ENCODE measurements at regions not wholly inside any gene's neighbourhood (a gene's known extent, or its start where the extent isn't known, plus 50 kb on each side); places are given as distances from the start of the nearest gene placed in this dataset.
"Not testable (repeated sequence)": the region's sequence is repeated elsewhere in the genome, so short reads cannot be mapped to it uniquely, and the experiment has no call there.

DNA sequence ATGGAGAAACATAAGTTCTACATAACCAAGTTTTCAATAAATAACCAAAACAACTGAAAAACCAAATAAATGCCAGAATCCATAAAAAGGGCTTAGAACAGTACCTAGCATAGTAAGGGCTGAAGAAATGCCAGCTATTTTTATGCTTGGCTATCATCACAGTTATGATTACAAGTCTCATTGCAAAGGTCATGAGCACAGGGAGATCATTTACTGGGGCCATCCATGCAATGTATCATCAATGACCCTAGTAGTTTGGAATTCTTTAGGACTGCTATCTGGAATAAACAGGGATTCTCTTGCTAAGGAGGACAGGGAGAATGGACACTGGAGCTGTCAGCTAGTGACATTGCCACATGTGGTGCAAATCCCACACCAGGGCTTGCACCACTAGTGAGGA, 92.5 kb upstream of the NAP1L1 start:
- no peak for DNase-seq

DNA sequence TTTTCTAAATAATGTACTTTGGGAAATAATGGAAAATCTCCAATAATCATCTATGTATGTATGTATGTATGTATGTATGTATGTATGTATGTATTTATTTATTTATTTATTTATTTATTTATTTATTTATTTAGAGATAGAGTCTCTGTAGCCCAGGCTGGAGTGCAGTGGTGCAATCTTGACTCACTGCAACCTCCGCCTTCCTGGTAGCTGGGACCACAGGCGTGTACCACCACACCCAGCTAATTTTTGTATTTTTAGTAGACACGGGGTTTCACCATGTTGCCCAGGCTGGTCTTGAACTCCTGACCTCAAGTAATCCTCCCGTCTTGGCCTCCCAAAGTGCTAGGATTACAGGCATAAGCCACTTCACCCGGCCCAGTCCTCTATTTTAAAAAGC, 91.5 kb upstream of the NAP1L1 start:
- not testable (repeated sequence) for DNase-seq

DNA sequence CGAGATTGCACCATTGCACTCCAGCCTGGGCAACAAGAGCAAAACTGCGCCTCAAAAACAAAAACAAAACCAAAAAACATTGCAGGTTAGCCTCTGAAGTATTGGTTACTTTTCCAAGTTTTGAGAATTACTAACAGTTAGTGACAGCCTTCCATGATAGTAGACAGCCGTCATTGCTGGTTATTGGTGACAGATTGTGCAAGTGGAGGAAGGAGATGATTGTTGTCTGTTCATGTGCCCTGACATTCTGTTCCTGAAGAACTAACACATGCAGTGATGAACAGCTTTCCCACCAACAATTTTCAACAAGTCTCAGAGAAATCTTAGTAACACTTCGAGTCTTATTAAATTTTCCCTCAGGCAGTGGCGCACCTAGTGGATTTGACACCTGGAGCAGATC, 89.3 kb upstream of the NAP1L1 start:
- DNase-seq, result no peak

DNA sequence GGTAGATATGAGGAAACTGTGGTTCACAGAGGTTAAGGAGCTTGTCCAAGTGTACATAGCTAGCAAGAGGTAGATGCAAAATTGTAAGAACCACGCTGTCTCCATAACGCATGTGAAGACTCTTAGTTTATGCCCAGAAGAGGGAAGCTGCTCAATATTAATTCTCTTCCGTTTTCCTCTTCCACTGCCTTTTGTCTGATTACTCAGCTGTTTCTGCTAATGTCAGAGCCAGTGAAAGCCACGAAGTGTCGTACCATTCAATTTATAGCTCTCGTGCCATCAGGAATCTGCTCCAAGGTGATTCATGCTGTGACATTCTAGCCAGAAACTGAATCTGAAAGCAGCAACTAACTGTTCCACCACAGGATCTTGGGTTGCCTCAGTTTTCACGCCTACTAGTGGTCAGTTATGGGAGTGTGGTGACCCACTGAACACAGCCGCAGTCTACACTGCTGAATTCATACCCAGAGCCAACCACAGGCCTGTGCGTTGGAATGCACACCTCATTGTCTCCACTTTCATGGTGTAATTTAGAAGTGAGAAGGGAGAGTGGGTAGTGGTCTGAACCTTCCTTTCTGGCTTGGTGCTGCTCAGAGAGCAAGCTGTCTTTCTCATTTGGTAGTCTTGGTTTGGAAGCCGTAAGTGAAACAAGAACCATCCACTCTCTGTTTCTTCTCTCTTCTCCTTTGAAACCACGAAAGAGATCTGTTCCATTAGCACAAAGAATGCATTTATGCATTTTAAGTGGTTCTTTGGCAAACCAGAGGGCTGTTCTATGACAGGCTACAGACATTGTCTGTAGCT, 74.2 kb upstream of the NAP1L1 start:
- DNase-seq, result no peak

DNA sequence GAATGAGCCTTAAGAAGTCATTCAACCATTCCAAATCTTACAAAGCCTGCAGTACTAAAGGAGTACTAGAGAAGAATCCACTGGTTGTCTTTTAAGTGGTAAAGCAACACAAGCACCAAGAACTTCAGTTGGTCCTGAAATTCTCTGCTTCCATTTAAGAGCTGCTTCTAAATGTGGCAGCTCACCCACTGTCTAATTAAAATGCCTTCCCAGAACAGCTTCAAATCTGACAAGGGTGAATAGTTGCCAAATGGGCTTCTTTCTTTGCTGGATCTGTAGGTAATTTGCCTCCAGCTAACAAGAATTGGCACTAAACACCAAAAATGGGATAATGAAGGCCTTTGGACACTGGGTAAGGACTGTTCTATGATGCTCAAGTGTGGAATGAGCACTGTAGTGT, 72.2 kb upstream of the NAP1L1 start:
- no peak for DNase-seq

DNA sequence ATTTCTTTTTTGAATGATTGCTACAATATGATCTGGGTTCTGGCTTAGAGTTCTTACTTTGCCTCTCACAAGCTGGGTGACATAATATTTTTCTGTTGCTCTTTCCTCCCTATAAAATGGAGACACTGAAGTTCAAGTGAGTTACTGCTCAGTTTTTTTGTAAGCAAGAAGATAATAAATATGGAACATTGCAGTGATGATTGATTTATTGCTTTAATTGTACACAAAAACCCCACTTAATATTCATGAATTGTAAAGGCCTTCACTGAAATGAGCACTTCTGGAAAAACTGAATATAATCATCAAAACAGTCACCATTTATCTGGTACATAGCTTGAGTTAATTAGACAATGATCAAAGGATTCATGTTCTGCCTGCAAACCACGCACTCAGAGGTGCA, 71.8 kb upstream of the NAP1L1 start:
- DNase-seq, result no peak

DNA sequence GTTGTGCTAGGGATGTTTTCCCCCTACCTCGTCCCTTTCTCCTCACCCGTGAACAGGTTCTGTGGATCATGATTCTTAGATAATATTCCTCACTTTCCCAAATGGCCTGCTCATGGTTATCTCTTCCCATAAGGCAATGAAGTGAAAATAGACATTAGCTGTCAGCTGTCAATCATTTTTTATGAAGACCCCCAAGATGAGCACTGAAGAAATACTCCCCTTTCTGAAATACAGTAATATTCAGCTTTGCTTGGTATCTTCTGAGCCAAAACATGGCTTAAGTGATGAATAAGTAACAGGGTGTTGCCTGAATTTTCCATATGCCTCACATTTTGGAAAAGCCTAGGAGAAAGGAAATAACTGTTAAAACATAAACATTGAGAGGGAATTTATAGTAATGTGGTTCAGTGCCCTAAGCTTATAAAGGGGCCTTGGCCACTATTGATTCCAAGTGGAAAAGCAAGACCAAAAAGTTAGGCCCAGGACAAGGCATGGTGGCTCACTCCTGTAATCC, 70.7 kb upstream of the NAP1L1 start:
- DNase-seq, result no peak

DNA sequence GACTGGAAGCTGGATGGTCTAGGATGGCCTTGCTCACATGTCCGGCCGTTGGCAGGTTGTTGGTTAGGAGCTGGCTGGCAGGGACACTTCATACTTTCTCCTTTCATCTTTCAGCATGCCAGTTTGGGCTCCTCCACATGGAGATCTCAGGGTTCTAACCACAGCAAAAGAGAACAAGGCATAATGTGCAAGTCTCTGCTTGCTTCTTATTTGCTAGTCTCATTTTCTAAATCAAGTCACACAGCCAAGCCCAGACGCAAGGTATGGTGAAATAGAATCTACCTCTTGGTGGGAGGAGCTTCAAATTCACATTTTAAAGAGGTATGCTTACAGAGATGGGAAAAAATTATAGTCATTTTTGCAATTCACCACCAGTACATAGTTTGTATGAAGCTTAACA, 69.1 kb upstream of the NAP1L1 start:
- DNase-seq, result no peak

DNA sequence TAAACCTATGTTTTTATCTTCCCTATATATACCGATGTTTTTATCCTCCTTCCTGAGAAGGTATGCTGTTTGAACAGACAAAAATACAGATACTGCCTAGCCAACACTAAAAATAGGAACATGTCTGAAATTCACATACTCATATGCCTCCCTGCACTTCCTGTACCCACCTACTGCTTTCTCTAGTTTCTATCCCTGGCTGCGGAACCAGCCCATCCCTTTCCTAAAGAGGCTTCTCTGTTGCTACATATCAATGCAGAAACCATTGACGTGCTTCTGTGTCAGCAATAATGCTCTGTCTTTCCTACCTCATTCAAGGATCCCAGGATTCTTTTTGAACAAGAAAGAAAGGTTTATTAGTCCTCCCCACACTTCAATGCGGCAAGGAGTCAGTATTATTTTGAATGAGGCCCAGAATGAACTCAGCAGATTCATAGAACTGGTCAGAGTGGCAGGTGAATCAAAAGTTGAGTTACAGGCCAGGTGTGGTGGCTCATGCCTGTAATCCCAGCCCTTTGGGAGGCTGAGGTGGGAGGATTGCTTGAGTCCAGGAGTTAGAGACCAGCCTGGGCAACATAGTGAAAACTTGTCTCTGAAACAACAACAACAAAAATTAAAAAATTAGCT, 67.8 kb upstream of the NAP1L1 start:
- DNase-seq, result no peak

DNA sequence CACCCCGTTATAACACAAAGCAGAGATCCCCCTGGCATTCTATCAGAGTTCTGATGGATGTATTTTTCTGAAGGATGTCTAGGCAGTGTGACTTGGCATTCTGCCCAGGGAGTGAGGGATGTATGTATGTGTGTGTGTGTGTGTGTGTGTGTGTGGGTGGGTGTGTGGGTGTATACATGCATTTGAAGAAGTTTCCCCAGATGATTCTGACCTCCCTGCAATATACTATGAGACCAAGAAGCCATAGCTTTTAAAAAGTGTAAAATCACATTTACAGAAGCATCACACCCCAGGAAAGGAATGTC, 59.7 kb upstream of the NAP1L1 start:
- no peak for DNase-seq

DNA sequence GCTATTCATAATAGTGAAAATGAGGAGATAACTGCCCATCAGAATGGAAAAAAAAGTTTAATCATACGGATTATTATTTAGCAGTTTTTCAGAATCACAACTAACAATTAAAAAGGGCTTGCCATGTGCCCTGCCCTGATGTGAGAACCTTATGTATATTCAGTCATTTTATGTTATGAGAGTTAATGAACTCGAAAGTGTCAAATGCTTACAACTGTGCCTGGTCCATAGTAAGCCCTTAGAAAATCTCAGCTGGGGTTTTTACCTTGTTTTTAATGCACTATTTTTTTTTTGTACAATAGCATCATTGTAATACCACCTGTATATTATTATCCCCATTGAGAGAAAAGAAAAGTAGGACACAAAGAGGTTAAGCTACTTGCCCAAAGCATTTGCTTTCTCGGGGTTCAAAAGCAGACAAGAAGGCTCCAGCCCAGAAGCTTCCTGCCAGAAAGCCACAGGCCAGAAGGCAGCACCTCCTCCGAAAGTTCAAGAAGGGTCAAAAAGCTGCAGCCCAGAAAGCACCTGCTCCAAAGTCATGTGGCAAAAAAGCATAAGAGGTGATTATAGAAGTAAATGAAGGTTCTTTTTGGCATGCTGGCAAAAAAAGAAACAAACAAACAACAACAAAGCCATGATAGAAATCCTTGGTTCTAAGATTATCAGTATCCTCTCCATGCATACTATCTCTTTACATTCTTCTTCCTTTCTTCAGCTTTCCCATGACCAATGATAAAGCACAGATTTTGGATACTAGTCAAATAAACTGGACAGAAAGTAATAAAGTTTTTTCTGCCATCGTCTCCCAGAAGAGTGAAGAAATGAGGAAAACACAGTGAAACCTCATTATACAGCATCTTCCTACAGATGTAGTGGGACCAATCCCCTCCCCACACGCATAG, 59.1 kb upstream of the NAP1L1 start:
- no peak for DNase-seq

DNA sequence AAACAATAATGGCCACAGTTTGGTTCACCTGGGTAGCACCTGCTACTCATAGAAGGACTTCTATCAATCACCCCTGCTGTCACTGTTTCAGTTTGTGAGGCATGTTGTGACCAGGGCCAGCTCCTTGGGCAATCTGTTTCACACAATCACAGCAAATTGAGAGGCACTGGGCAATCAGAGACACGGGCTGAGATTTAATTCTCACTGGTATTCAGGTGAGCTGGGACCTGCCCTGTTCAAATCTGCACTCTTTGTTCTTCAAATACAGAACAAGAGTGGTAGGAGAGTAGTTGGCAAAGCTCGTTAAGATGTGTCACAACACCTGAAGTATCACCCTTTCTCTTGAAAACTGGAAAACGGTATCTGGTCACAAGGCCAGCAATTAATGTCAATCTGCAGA, 57.8 kb upstream of the NAP1L1 start:
- DNase-seq, result no peak

DNA sequence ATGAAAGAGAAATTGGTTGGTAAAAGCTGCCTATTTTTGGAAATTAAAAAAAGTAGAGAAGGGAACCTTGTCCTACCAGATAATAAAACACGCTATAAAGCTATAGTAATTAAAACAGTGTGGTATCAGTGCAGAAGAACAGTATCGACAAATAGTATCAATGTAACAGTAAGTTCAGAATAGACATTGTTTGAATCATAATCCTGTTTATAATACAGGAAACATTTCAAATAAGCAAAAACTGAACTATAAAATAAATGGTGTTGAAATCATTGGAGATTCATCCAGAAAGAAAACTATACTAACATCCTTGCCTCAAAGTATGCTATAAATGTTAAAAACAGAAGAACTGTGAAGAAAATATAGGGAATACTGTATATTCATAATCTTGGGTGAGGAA, 54.2 kb upstream of the NAP1L1 start:
- DNase-seq, result no peak

DNA sequence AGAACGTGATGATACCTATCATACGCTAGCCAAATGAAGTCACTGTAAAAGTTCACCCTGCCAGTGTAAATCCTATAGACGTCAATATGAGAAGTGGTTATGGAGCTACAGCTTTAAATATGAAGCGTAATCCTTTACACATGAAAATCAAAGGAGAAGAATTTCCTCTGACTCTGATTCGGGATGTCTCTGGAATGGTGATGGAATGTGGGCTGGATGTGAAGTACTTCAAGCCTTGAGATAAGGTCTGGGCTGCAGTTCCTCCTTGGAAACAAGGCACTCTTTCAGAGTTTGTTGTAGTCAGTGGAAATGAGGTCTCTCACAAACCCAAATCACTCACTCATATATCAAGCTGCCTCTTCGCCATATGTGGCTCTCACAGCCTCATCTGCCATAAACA, 53.1 kb upstream of the NAP1L1 start:
- DNase-seq, result no peak

DNA sequence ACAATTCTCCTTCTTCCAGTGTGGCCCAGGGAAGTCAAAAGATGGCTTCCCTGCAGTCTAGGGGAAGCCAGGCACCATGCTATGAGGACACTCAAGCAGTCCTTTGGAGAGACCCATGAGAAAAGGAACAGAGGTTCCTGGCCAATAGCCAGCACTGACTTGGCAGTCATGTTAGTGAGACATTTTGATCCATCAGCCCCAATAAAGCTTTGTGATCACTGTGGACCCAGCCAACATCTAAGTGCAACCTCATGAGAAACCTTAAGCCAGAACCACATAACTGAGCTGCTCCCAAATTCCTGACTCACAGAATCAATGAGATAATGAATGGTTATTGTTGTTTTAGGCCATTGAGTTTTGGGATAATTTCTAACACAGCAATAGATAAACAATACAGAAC, 51.0 kb upstream of the NAP1L1 start:
- no peak for DNase-seq

Measured in NCI-H187 treated with DMSO at 0.1 percent for 48 hours (cell line).